Left kidney (tissue), 1 donor: ENCODE measurements at regions not wholly inside any gene's neighbourhood (a gene's known extent, or its start where the extent isn't known, plus 50 kb on each side); places are given as distances from the start of the nearest gene placed in this dataset.

Experiments
- DNase-seq: peaks from one replicate; pipeline ENCODE4 v3.0.0-alpha.2; 2013

DNA sequence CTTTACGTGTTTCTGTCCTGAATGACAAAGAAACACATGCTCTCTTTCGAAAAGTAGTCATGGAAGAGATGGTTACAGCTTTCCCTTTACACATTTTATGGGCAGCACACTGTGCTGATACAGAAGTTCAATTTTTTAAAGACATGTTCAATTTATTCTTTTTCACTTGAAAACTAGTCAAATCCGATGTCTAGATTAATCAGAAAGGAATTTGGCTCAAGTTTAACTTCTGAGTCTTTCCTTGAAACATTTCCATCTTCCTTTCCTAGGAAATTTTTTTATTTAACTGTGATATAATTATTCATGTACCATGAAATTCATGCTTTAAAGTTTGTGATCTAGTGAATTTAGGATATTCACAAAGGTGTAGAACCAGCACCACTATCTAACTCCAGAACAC, 360.1 kb downstream of the TNS3 start:
- no peak for DNase-seq

DNA sequence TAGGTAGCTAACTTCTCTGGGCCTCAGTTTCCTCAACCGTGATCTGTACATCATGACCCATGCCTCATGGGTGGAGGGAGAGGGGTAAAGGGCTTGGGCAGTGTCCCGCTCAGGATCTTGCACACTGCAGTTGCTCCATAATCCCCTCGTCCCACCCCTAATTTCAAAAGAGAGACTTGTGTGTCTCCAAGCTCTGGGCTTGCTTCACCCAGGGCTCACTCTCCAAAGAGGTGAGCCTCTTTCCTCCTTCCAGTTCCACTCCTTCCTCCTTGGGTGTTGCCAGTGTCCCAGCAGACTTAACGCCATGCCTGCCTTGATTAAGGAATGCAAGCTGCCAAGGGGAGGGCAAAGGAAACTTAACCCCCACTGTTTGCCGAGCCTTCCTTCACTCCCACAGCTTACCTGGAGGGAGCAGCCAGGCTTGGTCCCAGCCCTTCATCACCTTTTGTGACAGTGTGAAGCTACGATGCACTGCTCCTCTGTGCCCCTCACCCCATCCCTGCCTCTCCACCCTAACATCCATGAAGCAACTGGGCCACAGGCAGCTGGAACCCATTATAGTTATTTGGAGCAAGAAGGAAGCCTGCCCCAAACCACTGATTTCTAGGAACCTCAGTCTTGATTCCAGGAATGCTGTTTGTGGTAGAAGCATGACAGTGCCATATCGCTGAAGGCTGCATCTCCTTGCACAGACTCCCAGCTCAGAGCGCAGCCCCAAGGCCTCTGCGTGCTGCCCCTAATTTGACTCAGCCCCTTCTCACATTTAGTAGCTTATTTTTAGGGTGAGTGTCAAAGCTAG, 363.3 kb downstream of the TNS3 start:
- no peak for DNase-seq

DNA sequence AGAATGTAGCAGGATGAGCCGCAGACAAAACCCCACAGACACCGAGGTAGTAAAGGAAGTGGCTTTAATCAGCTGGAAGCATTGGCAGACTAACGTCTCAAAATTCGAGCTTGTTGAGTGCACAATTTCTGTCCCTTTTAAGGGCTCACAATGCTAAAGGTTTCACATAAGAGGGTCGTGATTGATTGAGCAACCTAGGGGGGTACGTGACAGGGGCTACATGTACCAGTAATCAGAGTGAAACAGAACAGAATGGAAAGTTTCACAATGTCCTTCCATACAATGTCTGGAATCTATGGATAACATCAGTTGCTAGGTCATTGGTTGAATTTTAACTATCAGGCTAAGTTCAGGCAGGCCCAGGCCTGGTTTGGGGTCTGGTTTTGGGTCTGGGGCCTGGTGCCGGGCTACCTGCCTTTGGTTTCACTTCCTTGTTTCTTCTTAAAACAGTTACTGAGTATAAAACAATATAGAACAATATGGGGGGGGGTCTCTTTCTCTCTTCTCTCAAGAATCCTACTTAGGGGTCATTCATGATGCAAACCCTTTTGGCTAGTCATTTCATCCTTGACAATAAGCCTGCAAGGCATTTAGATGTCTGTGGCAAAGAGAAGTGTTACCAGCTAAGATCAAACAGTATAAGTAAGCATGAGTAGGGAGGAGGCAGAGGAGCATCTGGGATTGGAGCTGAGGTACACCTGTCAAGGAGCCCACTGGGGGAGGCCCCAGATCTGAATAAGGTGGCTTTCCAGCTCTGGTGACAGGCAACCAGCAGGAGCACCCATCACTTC, 364.1 kb downstream of the TNS3 start:
- DNase-seq = no peak

GRCh38 chr7:47217086-47217485, 364.8 kb downstream of the TNS3 start:
- no peak for DNase-seq

- DNase-seq = no peak
Observed at GRCh38 chr7:47216439-47216838, 365.5 kb downstream of the TNS3 start.

DNA sequence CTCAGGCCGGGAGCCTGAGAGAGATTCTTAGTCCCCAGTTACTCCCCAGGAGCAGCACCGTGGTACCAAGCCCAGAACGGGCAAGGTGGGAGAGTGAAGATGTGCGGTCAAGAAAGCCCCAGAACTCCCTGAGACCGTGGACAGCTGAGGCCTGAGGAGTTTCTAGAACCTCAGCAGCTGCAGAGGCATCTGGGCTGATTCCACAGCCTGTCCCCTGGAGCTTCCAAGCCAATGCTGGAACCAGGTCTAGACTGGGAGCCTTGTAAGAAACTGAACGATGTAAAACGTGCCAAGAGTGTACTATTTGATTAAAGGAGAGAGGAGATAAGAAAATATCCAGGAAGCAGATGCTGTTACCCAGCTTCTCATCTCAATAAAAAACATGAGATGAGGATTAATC, 366.3 kb downstream of the TNS3 start:
- DNase-seq = no peak

DNA sequence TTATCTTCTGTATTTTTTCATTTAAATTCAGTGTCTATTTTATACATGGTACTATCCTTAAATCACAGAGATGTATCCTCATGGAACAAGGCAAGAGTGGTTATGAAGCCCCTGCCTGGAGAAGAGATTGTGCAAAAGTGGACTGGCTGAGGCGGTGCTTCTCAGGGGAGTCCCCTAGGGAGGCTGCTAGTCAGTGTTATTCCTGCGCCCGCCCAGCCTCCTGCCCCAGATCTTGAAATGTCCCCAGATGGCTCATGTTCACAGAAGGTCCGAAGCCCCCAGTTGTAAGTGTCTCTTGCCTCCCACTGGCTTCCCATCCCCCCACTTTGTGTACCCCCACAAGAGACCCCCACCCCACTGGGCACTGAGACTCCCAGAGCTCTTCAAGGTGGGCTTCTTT, 366.9 kb downstream of the TNS3 start:
- DNase-seq = no peak

- DNase-seq = no peak
Observed at GRCh38 chr7:47213276-47213675, 368.6 kb downstream of the TNS3 start.

GRCh38 chr7:47211519-47211973, 370.4 kb downstream of the TNS3 start:
- DNase-seq = peak; percentile 19

GRCh38 chr7:47210281-47210854, 371.5 kb downstream of the TNS3 start:
- no peak for DNase-seq

DNA sequence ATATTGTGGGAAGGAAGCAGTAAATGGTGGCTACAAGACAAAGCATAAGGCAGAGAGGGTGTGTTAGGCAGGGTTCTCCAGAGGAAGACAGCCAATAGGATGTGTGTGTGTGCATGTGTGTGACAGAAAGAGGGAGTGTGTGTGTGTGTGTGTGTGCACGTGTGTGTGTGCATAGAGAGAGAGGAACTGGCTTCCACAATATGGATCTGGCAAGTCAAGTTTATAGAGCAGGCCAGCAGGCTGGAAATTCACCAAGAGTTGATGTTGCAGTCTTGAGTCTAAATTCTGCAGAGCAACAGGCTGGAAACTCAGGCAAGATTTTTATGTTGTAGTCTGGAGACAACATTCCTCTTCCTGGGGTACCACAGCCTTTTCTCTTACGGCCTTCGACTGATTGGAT, 374.0 kb downstream of the TNS3 start:
- no peak for DNase-seq

DNA sequence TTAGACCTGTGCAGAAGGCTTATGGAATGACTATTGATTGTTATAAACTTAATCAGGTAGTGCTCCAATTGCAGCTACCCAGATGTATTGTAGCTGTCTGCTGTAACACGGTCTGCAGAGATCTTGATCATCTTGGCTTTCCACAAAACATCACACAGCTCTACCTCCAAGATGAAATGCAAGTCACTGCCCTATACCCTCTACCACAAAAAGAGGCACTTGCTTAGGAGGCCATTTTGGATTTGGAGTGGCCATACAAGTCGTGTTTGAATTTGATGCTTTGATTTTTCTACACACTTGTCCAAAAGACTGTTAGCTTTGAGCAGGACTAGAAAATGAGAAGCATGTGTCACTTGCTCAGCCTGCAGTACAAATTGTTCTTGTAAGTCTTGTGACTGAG, 377.2 kb downstream of the TNS3 start:
- DNase-seq = no peak

GRCh38 chr7:47202146-47202783, 379.6 kb downstream of the TNS3 start:
- no peak for DNase-seq

DNA sequence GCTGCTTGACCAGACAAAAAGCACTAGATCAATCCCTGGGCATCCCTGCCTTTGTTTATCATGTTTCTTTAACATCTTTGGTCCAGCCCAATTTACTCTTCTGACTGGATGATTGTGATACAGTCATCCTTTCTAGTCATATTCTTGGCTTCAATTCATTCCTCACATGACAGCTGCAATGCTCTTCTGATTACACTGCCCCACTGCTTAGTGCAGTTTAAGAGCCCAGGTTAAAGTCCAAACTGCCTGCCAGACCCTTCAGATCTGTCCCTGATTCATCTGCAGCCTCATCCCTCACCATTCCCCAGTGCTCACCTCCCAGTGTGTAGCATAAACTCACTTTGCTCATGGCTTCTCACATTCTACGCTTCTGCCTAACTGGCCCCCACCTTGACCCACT, 383.8 kb downstream of the TNS3 start:
- DNase-seq = no peak

- DNase-seq = no peak
Observed at GRCh38 chr7:47197486-47197885, 384.4 kb downstream of the TNS3 start.

DNA sequence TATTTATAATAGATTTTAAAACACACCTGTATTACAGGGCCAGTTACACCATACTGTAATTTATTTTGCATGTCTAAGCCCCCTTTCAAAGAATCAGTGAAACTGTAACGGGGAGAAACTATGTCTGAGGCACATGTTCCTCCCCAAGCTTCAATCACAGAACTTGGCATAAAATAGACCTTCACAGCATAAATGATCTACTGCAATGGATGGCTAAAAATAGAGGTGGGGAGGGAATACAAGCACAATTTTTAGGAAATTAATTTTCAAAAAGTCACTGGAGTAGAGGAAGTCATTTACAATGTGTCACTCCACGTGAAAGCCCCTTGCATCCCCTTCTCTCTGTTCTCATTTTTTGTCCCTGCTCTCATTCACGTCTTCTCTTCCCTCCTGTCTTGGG, 385.2 kb downstream of the TNS3 start:
- DNase-seq = no peak

- no peak for DNase-seq
Observed at GRCh38 chr7:47196106-47196645, 385.7 kb downstream of the TNS3 start.

DNA sequence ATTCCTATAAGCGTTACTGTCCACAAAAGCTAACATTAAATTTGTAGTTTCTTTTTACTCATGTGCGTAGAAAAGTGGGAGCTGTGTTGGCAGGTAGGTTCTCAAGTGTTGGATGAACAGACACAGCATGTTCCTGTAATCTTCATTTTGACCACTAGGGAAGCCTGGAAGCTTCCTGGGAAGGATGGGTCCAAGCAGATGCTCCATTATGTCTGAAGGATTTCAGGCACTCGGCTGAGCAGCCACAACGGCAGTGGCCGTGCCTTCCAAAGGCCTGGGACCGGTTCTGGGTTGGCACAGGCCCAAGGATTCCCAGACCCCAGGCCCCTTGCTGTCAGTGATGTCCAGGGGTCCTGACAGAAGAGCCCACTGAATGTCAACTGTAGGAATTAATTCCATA, 386.3 kb downstream of the TNS3 start:
- DNase-seq = no peak

GRCh38 chr7:47194516-47195057, 387.3 kb downstream of the TNS3 start:
- DNase-seq = no peak

DNA sequence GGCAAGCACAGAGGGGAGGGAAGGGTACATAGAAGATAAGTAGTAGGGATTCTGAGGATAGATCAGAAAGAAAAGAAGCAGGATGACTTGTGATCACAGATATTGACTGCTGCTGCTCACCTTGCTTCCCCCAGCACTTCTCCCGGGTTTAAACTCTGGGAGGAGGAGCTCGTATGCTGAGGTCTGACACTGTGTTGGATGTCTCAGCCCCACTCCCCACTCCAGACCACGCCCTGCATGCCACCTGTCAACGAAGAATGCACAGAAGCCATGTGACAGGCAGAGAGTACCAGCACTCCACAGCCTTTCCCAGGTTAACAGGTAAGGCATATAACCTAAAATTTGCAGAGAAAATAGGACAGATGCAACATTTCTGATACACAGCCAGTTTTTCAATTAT, 388.9 kb downstream of the TNS3 start:
- DNase-seq = no peak

GRCh38 chr7:47191876-47192291, 390.0 kb downstream of the TNS3 start:
- DNase-seq = no peak

DNA sequence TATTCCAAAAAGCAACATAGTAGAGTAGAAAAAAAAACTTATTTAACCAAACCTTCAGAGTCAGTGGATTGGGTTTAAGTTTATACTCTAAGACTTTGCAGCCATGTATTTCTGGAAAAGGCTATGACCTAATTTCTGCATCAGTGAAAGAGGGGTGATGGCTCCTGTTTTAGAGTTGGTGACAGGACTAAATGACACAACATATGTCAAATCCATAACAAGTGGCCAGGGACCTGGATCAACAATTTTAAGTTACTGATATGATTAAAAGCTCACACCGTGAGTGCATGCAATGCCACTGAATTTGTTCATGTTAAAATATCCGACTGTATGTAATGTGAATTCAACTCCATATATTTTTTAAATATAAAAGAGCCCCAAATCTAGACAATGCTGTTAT, 390.6 kb downstream of the TNS3 start:
- DNase-seq = no peak
